ENCODE measurements at regions not wholly inside any gene's neighbourhood (a gene's known extent, or its start where the extent isn't known, plus 50 kb on each side); places are given as distances from the start of the nearest gene placed in this dataset.

GRCh38 chr6:138695193-138695592 is 78.4 kb upstream of the CCDC28A start:
- DNase-seq (ENCODE audit: low spot score): no peak

DNA sequence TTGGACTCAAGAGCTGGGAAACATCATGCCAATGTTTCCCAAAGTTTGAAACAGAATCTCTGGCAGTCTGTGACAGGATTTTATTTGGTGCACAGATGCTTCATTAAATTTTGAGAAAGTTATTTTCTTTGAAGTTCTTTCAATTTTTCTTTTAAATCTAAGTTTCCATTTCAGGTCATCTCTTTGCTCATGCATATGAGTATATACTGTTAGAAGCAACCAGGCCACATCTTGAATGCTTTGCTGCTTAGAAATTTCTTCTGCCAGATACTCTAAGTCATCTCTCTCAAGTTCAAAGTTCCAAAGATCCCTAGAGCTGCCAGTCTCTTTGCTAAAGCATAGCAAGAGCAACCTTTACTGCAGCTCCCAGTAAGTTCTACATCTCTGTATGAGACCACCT is 59.1 kb upstream of the CCDC28A start:
- DNase-seq (ENCODE audit: low spot score): no peak

DNA sequence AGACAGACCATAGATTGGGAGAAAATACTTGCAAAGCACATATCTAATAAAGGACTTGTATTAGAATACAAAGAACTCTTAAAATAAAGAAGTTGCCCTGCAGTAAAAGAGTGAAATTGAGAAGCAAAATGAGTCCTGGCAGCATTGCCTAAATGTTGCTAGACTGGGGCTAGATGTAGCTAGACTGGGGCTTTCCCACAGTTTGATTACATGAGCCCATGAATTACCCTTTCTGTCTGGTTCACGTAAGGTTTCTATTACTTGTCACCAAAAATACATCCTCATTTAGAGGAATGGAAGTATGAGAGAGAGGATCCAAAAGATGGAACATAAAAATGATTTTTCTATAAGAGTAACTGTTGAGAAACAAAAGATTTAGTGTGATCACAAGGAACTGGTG is 57.6 kb upstream of the CCDC28A start:
- DNase-seq (ENCODE audit: low spot score): no peak

DNA sequence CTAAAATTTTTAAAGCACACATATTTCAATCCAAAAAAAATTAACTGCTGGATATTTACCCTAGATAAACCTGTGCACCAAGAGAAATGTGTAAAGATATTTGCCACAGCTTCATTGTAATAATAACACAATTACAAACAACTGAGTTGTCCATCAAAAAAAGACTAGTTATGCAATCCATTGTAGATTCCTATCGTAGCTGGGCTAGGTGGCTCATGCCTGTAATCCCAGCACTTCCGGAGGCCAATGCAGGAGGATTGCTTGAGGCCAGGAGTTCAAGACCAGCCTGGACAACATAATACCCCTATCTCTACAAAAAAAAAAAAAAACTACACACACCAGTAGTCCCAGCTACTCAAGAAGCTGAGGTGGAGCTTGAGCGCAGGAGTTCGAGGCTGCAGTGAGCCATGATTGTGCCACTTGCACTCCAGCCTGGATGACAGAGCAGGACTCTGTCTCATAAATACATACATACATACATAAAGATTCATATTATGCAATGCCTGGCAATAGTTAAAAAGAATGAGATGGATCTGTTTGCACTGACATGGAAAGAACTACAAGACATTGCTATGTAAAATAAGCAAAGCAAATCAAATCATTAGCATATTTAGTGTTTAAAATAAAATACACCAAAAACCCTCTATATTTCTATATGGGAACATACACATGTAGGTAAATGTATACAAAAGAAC is 56.5 kb upstream of the CCDC28A start:
- no peak for DNase-seq (ENCODE audit: low spot score)

DNA sequence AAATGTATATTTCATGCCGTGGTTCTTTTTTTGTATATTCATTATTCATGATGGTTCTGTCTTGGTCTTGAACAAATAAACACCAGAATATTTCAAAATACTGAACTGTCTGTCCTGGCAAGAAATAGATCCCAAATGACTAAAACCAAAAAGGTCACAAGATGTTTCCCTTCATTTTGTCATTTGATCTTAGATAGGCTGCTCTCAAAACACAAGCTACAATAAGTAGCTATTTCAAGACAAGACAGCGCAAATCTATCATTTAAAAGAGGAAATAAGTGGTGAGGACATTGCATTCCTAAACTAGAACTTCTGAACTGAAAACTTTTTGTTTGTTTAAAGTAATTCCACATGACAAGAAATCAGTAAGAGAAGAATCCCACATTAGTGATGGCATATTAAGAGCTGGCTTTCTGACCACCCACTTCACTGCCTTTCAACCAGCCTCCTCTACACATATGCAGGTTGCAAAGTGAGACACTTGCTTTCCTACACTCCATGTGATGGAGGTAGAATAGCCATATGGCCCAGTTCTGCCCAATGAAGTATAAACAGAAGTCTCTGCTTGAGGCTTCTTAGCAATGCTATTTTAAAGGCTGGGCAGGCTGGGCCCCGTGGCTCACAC is 54.4 kb upstream of the CCDC28A start:
- peak; percentile 59 for DNase-seq (ENCODE audit: low spot score)

DNA sequence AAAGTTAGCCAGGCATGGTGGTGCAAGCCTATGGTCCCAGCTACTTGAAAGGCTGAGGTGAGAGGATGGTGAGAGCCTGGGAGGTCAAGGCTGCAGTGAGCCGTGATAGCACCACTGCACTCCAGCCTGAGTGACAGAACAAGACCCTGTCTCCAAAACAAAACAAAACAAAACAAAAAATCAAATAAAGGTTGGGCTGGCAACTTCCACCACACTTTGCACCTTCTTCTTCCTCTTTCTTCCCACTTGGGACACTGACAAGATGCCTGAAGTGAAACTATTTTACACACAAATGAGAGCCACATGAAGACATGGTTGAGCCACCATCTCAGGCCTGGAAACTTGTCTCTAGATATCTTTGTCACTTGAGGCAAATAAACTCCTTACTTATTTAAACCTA is 53.8 kb upstream of the CCDC28A start:
- DNase-seq (ENCODE audit: low spot score): peak; percentile 30

- DNase-seq (ENCODE audit: low spot score): peak; percentile 77
Measured at GRCh38 chr6:138722425-138723371, 50.9 kb upstream of the CCDC28A start.

Data from pons (tissue), 1 donor.